Smooth muscle cell (in vitro differentiated cells): ENCODE measurements at regions not wholly inside any gene's neighbourhood (a gene's known extent, or its start where the extent isn't known, plus 50 kb on each side); places are given as distances from the start of the nearest gene placed in this dataset.

ENCODE experiments used
- DNase-seq: peaks from one replicate; lab custom pipeline; 2025; ENCODE audit not compliant: unreplicated experiment; lab: John Stamatoyannopoulos, UW
- H2AFZ ChIP-seq: fragments of 200-600 bp; sonication (generic); 2 replicates; pipeline ENCODE4 v1.6.0; 2016; ENCODE audit warnings: antibody characterized with exemption, low read depth, mild to moderate bottlenecking
- H3F3A ChIP-seq: fragments of 200-600 bp; sonication (generic); 2 replicates; pipeline ENCODE4 v1.6.0; 2017; ENCODE audit warnings: antibody characterized with exemption, low read depth
- H3K27ac ChIP-seq: fragments of 200-600 bp; sonication (generic); 2 replicates; pipeline ENCODE4 v1.5.1; 2016; ENCODE audit warnings: low read depth, mild to moderate bottlenecking
- H3K27me3 ChIP-seq: fragments of 200-600 bp; sonication (generic); 2 replicates; pipeline ENCODE4 v1.6.1; 2016; ENCODE audit warnings: low read depth, mild to moderate bottlenecking
- H3K36me3 ChIP-seq: fragments of 200-600 bp; sonication (generic); 2 replicates; pipeline ENCODE4 v1.5.1; 2016; ENCODE audit warnings: low read depth
- H3K4me1 ChIP-seq: fragments of 200-600 bp; sonication (generic); 2 replicates; pipeline ENCODE4 v1.5.1; 2016; ENCODE audit warnings: low read depth
- H3K4me2 ChIP-seq: fragments of 200-600 bp; sonication (generic); 2 replicates; pipeline ENCODE4 v1.6.0; 2016; ENCODE audit warnings: mild to moderate bottlenecking
- H3K4me3 ChIP-seq: fragments of 200-600 bp; sonication (generic); 2 replicates; pipeline ENCODE4 v1.5.1; 2016; ENCODE audit warnings: mild to moderate bottlenecking
- H3K79me2 ChIP-seq: fragments of 200-600 bp; sonication (generic); 2 replicates; pipeline ENCODE4 v1.6.0; 2016; ENCODE audit warnings: low read depth, mild to moderate bottlenecking
- H3K9ac ChIP-seq: fragments of 200-600 bp; sonication (generic); 2 replicates; pipeline ENCODE4 v1.6.0; 2016; ENCODE audit warnings: low read depth
- H3K9me3 ChIP-seq: fragments of 200-600 bp; sonication (generic); replicated peaks from 2 replicates; pipeline ENCODE4 v1.5.1; 2016; ENCODE audit warnings: low read depth
- H4K20me1 ChIP-seq: fragments of 200-600 bp; sonication (generic); 2 replicates; pipeline ENCODE4 v1.6.0; 2016; ENCODE audit warnings: low read depth
- WGBS: methylation state at CpG from one replicate; pipeline ENCODE4 v1.1.7; 2016; ENCODE audit warnings: low lambda C conversion rate; 5-methylcytosine and 5-hydroxymethylcytosine counted together
- TF ChIP-seq, protein P1 (sequence below): fragments of 200-600 bp; sonication (generic); IDR thresholded peaks from 2 replicates; pipeline ENCODE4 v1.5.1; 2017; ENCODE audit warnings: borderline replicate concordance, mild to moderate bottlenecking, antibody characterized with exemption; ENCODE audit not compliant: insufficient read depth, poor library complexity, severe bottlenecking

DNA sequence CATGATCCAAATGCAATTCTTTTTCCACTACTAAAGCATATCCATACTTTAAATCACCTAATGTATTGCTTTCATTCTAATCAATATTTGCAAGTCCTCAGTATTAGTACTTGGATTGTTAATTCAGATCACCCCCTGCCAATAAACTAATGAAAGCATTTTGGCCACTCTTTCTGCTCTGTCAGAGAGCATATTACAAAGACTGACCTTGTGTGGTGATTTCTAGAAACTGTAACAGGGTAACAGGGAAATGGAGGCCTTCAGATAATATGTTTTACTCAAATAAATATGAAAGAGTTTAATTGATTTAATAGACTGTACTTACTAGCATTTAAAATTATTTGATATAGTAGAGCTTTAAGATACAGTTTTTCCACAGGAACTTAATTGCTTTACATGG is 453.0 kb downstream of the KCNJ3 start:
- no peaks in the 10 kb centered on the region for H3K27me3 ChIP-seq
- no peaks in the 10 kb centered on the region for H3F3A ChIP-seq
- no peaks in the 10 kb centered on the region for H3K36me3 ChIP-seq
- H3K9me3 ChIP-seq, result no peaks in the 10 kb centered on the region
- no peak for DNase-seq
- no peak overlapping the region for H3K27ac ChIP-seq
- H3K9ac ChIP-seq, result no peak overlapping the region
- H4K20me1 ChIP-seq, result no peaks in the 10 kb centered on the region
- TF ChIP-seq, protein P1, sequence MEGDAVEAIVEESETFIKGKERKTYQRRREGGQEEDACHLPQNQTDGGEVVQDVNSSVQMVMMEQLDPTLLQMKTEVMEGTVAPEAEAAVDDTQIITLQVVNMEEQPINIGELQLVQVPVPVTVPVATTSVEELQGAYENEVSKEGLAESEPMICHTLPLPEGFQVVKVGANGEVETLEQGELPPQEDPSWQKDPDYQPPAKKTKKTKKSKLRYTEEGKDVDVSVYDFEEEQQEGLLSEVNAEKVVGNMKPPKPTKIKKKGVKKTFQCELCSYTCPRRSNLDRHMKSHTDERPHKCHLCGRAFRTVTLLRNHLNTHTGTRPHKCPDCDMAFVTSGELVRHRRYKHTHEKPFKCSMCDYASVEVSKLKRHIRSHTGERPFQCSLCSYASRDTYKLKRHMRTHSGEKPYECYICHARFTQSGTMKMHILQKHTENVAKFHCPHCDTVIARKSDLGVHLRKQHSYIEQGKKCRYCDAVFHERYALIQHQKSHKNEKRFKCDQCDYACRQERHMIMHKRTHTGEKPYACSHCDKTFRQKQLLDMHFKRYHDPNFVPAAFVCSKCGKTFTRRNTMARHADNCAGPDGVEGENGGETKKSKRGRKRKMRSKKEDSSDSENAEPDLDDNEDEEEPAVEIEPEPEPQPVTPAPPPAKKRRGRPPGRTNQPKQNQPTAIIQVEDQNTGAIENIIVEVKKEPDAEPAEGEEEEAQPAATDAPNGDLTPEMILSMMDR, result no peak
- H2AFZ ChIP-seq, result no peak overlapping the region
- no peaks in the 10 kb centered on the region for H3K4me1 ChIP-seq
- H3K4me3 ChIP-seq, result no peak overlapping the region
- no peaks in the 10 kb centered on the region for H3K79me2 ChIP-seq
- no peak overlapping the region for H3K4me2 ChIP-seq

DNA sequence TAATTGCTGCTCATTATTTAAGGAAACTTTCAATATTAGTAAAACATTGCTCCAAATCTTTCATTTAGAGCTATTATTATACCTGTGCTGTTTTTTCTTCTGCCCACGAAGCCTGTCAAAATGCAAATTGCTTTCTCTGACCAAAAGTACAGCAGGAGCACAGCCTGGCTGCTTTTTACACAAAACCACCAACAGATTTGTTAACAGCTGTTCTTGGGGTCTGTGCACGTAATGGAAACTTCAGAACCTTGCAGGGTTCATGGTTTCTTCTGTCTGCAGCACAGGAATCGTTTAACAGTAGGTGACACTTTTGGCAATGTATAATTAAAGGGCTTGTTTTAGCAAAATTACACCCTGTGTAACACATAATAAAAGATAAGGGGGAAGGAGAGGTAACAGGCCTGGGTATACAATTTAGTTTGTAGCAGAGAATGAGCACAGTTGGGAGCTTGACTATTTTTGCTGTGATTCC is 447.3 kb downstream of the KCNJ3 start:
- H3K4me3 ChIP-seq, result no peak overlapping the region
- 24% methylated on average over 3 of the region's 3 CpGs for WGBS
- peak overlapping the region; percentile 35 for H2AFZ ChIP-seq
- H3K9me3 ChIP-seq, result no peaks in the 10 kb centered on the region
- no peaks in the 10 kb centered on the region for H3K36me3 ChIP-seq
- no peak overlapping the region for H3K27ac ChIP-seq
- no peaks in the 10 kb centered on the region for H3K4me1 ChIP-seq
- H3K9ac ChIP-seq, result no peak overlapping the region
- H3F3A ChIP-seq, result no peaks in the 10 kb centered on the region
- H3K27me3 ChIP-seq, result no peaks in the 10 kb centered on the region
- no peak overlapping the region for H3K4me2 ChIP-seq
- no peaks in the 10 kb centered on the region for H4K20me1 ChIP-seq
- H3K79me2 ChIP-seq, result no peaks in the 10 kb centered on the region
- TF ChIP-seq, protein P1, result no peak
- no peak for DNase-seq

DNA sequence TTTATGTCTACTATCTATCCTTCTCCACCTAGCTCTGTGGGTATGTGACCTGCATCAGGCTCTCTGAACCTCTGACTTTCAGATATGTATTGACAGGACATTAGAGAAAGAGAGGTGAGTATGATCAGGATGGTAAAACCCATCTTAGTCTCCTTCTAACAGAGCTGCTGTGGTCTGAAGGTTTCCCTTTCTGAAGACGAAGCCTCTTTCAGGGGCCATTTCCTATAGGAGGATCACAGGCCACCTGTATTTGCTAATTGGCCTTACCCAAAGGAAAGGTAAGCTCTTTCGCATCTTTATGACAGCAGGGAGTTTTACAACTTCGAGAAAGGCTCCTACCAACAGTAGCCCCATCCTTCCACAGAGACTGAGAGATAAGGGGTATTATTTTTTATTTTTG is 442.9 kb downstream of the KCNJ3 start:
- Histone ChIP-seq H3K9me3 (no peaks in the 10 kb centered on the region), H3F3A (no peaks in the 10 kb centered on the region), H3K27ac (no peak overlapping the region), H4K20me1 (no peaks in the 10 kb centered on the region), H3K4me3 (no peak overlapping the region), H3K4me1 (no peaks in the 10 kb centered on the region), H3K4me2 (no peak overlapping the region), H3K27me3 (no peaks in the 10 kb centered on the region), H2AFZ (no peak overlapping the region), H3K36me3 (no peaks in the 10 kb centered on the region), H3K79me2 (no peaks in the 10 kb centered on the region), H3K9ac (no peak overlapping the region)
- no peak for DNase-seq
- WGBS, result 81% methylated on average over 3 of the region's 3 CpGs
- TF ChIP-seq, protein P1, result no peak

DNA sequence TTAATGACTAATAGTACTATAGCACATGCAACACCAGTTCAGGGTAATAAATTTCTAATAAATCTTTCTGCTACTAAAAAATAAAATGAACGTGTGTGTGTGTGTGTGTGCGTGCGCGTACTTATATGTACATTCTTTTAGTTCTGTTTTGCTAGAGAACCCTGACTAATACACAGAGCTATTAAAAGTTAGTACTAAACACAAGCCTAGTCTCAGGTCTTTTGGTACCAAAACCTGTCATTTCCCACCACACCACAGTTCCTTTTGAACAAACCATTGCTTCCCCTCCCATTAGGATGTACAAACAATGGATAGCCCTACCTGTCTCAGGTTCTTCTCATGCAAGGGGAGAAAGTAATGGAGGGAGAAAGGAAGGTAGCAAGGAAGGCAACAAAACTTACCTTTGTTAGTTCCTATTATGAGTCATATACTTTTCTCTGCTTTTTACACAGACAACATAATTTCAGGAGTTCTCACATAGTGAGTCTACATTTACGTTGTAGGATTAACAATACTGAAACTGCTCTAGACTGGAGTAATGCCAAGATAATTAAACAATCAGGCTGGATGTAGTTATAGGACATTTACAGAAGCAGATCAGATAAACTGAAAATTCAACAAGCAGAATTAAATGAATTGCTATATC is 427.2 kb downstream of the KCNJ3 start:
- Histone ChIP-seq H3K27me3 (no peaks in the 10 kb centered on the region), H3K4me1 (no peaks in the 10 kb centered on the region), H3F3A (no peaks in the 10 kb centered on the region), H3K4me2 (no peak overlapping the region), H3K36me3 (no peaks in the 10 kb centered on the region), H3K9me3 (no peaks in the 10 kb centered on the region), H3K9ac (no peak overlapping the region), H3K4me3 (no peak overlapping the region), H3K79me2 (no peaks in the 10 kb centered on the region), H2AFZ (no peak overlapping the region), H3K27ac (no peak overlapping the region), H4K20me1 (no peaks in the 10 kb centered on the region)
- TF ChIP-seq, protein P1, result no peak
- 90% methylated on average over 5 of the region's 5 CpGs for WGBS
- no peak for DNase-seq
